DMS 273 (cell line): ENCODE measurements at regions not wholly inside any gene's neighbourhood (a gene's known extent, or its start where the extent isn't known, plus 50 kb on each side); places are given as distances from the start of the nearest gene placed in this dataset.

Source experiments
- DNase-seq: peaks from one replicate; lab custom pipeline; 2025; ENCODE audit not compliant: unreplicated experiment; lab: John Stamatoyannopoulos, UW

GRCh38 chr9:690517-691111 lies 150.9 kb upstream of the DMRT1 start:
- DNase-seq = no peak

- DNase-seq = no peak
Observed at GRCh38 chr9:691825-692400, 149.6 kb upstream of the DMRT1 start.

GRCh38 chr9:692636-693129 lies 148.8 kb upstream of the DMRT1 start:
- no peak for DNase-seq

GRCh38 chr9:693201-694091 lies 148.1 kb upstream of the DMRT1 start:
- peak; percentile 57 for DNase-seq

GRCh38 chr9:694092-694402 lies 147.4 kb upstream of the DMRT1 start:
- DNase-seq = no peak

GRCh38 chr9:694403-695154 lies 146.9 kb upstream of the DMRT1 start:
- DNase-seq = no peak

- no peak for DNase-seq
Observed at GRCh38 chr9:695252-695651, 146.2 kb upstream of the DMRT1 start.

- DNase-seq = peak; percentile 24
Observed at GRCh38 chr9:696332-697323, 144.9 kb upstream of the DMRT1 start.

- no peak for DNase-seq
Observed at GRCh38 chr9:698276-698675, 143.2 kb upstream of the DMRT1 start.

- no peak for DNase-seq
Observed at GRCh38 chr9:698954-699353, 142.5 kb upstream of the DMRT1 start.

- no peak for DNase-seq
Observed at GRCh38 chr9:699396-699795, 142.1 kb upstream of the DMRT1 start.

- DNase-seq = no peak
Observed at GRCh38 chr9:700365-701282, 140.9 kb upstream of the DMRT1 start.

GRCh38 chr9:703392-703791 lies 138.1 kb upstream of the DMRT1 start:
- no peak for DNase-seq

- no peak for DNase-seq
Observed at GRCh38 chr9:706073-706472, 135.4 kb upstream of the DMRT1 start.

GRCh38 chr9:706606-707459 lies 134.7 kb upstream of the DMRT1 start:
- DNase-seq = peak; percentile 24

GRCh38 chr9:708182-708550 lies 133.3 kb upstream of the DMRT1 start:
- no peak for DNase-seq

- DNase-seq = no peak
Observed at GRCh38 chr9:708551-709432, 132.7 kb upstream of the DMRT1 start.
